Pancreas (tissue), 10 donors: ENCODE measurements at regions not wholly inside any gene's neighbourhood (a gene's known extent, or its start where the extent isn't known, plus 50 kb on each side); places are given as distances from the start of the nearest gene placed in this dataset.

Experiments used
- ATAC-seq, 4 donors: fragments of 200-7000 bp; cut with Tn5 transposase; one replicate each; pipeline versions ENCODE4 v1.8.0 to v1.9.1; 2020; ENCODE audit warnings: mild to moderate bottlenecking in 4 of 4, moderate library complexity in 4 of 4
- DNase-seq, 6 donors: peaks; one replicate each; pipeline ENCODE4 v3.0.0-alpha.2; 2020
- FAIRE-seq: peaks from 2 replicates; lab custom pipeline; 2012; peaks lifted over from hg19 to GRCh38; lab: Jason Lieb, UNC
- H3K27ac ChIP-seq, 4 donors: fragments of 200-600 bp; sonication (generic); 1 replicate in 3 of 4; 2 replicates in 1 of 4; pipeline versions ENCODE4 v1.5.0 to v1.8.0; 2020
- H3K27me3 ChIP-seq, 4 donors: fragments of 200-600 bp; one replicate each; pipeline ENCODE4 v1.8.0; 2021
- H3K36me3 ChIP-seq, 3 donors: fragments of 200-600 bp; sonication (generic) in 1 of 3; one replicate each; pipeline versions ENCODE4 v1.5.0 to v1.8.0; 2020 to 2021
- H3K4me1 ChIP-seq, 3 donors: fragments of 200-600 bp; one replicate each; pipeline ENCODE4 v1.8.0; 2021
- H3K4me3 ChIP-seq, 4 donors: fragments of 200-600 bp; sonication (generic) in 2 of 4; one replicate each; pipeline versions ENCODE4 v1.5.0 to v1.8.0; 2020 to 2021
- H3K9me3 ChIP-seq, 4 donors: fragments of 200-600 bp; one replicate each; pipeline ENCODE4 v1.8.0; 2021
- CTCF ChIP-seq, 4 donors: fragments of 200-600 bp; sonication (generic) in 3 of 4; IDR thresholded peaks; one replicate each; pipeline versions ENCODE4 v1.5.0 to v1.8.0; 2021; ENCODE audit warnings: antibody characterized with exemption in 4 of 4
- WGBS, 2 donors: extraction: QIAGEN DNeasy Blood & Tissue Kit; methylation state at CpG; one replicate each; pipeline ENCODE4 v1.1.7; 2013; 5-methylcytosine and 5-hydroxymethylcytosine counted together
- intact Hi-C, 3 donors: fragments of 100-400 bp; cut with DNase I; formaldehyde crosslinking; loops; one replicate each; pipeline versions ENCODE4 v1.11.1 to v1.14.2; 2022
- donor health status: healthy with polysubstance abuse.
- donor health status: DM: no; HTN: no; CAD: no; lungs with moderate emphysema.
- donor health status: DM: no; HTN: no; CAD: no.
- donor health status: control.
- donor health status: control.
- donor health status: Bipolar disorder and iron deficiency.
- donor health status: DM: yes; HTN: yes; CAD: no.
- donor health status: DM: no; HTN: no; CAD: no.
- donor health status: DM: no; HTN: no; CAD: no.
- donor health status: DM: yes; HTN: yes; CAD: no.

- no peak for TF ChIP-seq CTCF (IDR thresholded peaks at IDR 0.05)
- no peak for FAIRE-seq
- no peak for ATAC-seq
- H3K27ac ChIP-seq, result no peak overlapping the region
- DNase-seq, result no peak
- H3K4me1 ChIP-seq, result no peaks in the 10 kb centered on the region
- WGBS, 2 donors, result 69 to 77% methylated on average over 2 of the region's 2 CpGs
- H3K4me3 ChIP-seq, result no peak overlapping the region
- H3K27me3 ChIP-seq, result no peaks in the 10 kb centered on the region
- H3K36me3 ChIP-seq, result no peaks in the 10 kb centered on the region
- intact Hi-C loops, result no loop called here
- H3K9me3 ChIP-seq, result no peaks in the 10 kb centered on the region
These were observed 131.9 kb downstream of the DAD1 start for GRCh38 chr14:22456998-22457594.

GRCh38 chr14:22456421-22456820 is 132.6 kb downstream of the DAD1 start:
- DNase-seq (no peak), ATAC-seq (no peak), FAIRE-seq (no peak)
- intact Hi-C loops, result no loop called here
- 82 to 86% methylated on average over 3 of the region's 3 CpGs for WGBS, 2 donors
- no peaks in the 10 kb centered on the region for H3K9me3 ChIP-seq
- TF ChIP-seq CTCF (IDR thresholded peaks at IDR 0.05), result no peak
- no peaks in the 10 kb centered on the region for H3K36me3 ChIP-seq
- no peak overlapping the region for H3K27ac ChIP-seq
- H3K27me3 ChIP-seq, result no peaks in the 10 kb centered on the region
- H3K4me1 ChIP-seq, result no peaks in the 10 kb centered on the region
- H3K4me3 ChIP-seq, result no peak overlapping the region

- Histone ChIP-seq H3K4me3 (no peak overlapping the region), H3K9me3 (no peaks in the 10 kb centered on the region), H3K27me3 (no peaks in the 10 kb centered on the region), H3K4me1 (no peaks in the 10 kb centered on the region), H3K36me3 (no peaks in the 10 kb centered on the region), H3K27ac (no peak overlapping the region)
- no peak for ATAC-seq
- intact Hi-C loops, result no loop called here
- FAIRE-seq, result no peak
- no peak for TF ChIP-seq CTCF (IDR thresholded peaks at IDR 0.05)
- no peak for DNase-seq
- WGBS, 2 donors, result 77 to 78% methylated on average over 4 of the region's 4 CpGs
These were observed 136.7 kb downstream of the DAD1 start for GRCh38 chr14:22452330-22452729.

GRCh38 chr14:22450266-22450665 is 138.8 kb downstream of the DAD1 start:
- 68 to 69% methylated on average over 7 of the region's 7 CpGs for WGBS, 2 donors
- H3K27ac ChIP-seq, result no peak overlapping the region
- TF ChIP-seq CTCF (IDR thresholded peaks at IDR 0.05), result no peak
- no peaks in the 10 kb centered on the region for H3K4me1 ChIP-seq
- FAIRE-seq, result no peak
- H3K27me3 ChIP-seq, result no peaks in the 10 kb centered on the region
- H3K4me3 ChIP-seq, result no peak overlapping the region
- no peak for DNase-seq
- H3K9me3 ChIP-seq, result no peaks in the 10 kb centered on the region
- no peak for ATAC-seq
- intact Hi-C loops, result no loop called here
- H3K36me3 ChIP-seq, result no peaks in the 10 kb centered on the region

- Histone ChIP-seq H3K27me3 (no peaks in the 10 kb centered on the region), H3K4me1 (no peaks in the 10 kb centered on the region), H3K36me3 (no peaks in the 10 kb centered on the region), H3K27ac (no peak overlapping the region), H3K9me3 (no peaks in the 10 kb centered on the region), H3K4me3 (no peak overlapping the region)
- peak in 1 of 4 donors; percentile 44 for ATAC-seq
- no peak for TF ChIP-seq CTCF (IDR thresholded peaks at IDR 0.05)
- WGBS, 2 donors, result 81 to 86% methylated on average over 2 of the region's 2 CpGs
- intact Hi-C loops, result no loop called here
- DNase-seq, result no peak
- no peak for FAIRE-seq
These were observed 139.5 kb downstream of the DAD1 start for GRCh38 chr14:22449600-22449905.
